DOHH2 (cell line): ENCODE measurements at regions not wholly inside any gene's neighbourhood (a gene's known extent, or its start where the extent isn't known, plus 50 kb on each side); places are given as distances from the start of the nearest gene placed in this dataset.

ENCODE experiments used
- EZH2phosphoT487 ChIP-seq: fragments of 200-600 bp; sonication (generic); IDR thresholded peaks from 2 replicates; pipeline ENCODE4 v1.6.1; 2017; ENCODE audit warnings: borderline replicate concordance, mild to moderate bottlenecking, antibody characterized with exemption, low read length, moderate library complexity, mixed read lengths
- TF ChIP-seq, protein P1 (sequence below): fragments of 200-600 bp; sonication (generic); IDR thresholded peaks from one replicate; pipeline ENCODE4 v1.5.1; 2014; ENCODE audit warnings: antibody characterized with exemption, mild to moderate bottlenecking, low read depth, low read length; ENCODE audit not compliant: poor library complexity, severe bottlenecking

DNA sequence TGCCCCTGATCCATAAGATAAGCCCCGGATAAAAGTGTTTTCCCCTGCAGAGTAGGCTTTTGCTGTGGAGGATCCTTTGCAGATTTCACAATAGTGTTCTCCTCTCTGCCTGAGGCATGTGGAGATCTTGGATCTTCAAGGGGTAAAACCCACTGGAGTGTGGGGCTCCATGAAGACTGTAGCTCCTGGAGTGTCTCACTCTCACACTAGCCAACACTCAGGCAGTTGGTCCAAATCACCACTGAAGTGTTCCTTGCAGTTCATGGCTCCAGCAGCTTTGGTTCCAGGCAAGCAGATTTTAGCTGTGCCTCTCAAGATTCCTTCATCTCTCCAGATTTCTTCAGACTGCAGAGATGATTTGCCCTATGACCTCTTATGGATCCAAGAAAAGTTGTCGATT, 665.3 kb downstream of the TNS3 start:
- TF ChIP-seq, protein P1, sequence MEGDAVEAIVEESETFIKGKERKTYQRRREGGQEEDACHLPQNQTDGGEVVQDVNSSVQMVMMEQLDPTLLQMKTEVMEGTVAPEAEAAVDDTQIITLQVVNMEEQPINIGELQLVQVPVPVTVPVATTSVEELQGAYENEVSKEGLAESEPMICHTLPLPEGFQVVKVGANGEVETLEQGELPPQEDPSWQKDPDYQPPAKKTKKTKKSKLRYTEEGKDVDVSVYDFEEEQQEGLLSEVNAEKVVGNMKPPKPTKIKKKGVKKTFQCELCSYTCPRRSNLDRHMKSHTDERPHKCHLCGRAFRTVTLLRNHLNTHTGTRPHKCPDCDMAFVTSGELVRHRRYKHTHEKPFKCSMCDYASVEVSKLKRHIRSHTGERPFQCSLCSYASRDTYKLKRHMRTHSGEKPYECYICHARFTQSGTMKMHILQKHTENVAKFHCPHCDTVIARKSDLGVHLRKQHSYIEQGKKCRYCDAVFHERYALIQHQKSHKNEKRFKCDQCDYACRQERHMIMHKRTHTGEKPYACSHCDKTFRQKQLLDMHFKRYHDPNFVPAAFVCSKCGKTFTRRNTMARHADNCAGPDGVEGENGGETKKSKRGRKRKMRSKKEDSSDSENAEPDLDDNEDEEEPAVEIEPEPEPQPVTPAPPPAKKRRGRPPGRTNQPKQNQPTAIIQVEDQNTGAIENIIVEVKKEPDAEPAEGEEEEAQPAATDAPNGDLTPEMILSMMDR = no peak
- TF ChIP-seq EZH2phosphoT487 = no peak
